Loucy (cell line): ENCODE measurements at regions not wholly inside any gene's neighbourhood (a gene's known extent, or its start where the extent isn't known, plus 50 kb on each side); places are given as distances from the start of the nearest gene placed in this dataset.

Experiments
- EZH2phosphoT487 ChIP-seq: fragments of 200-600 bp; IDR thresholded peaks from 2 replicates; pipeline ENCODE4 v1.6.1; 2018; ENCODE audit warnings: antibody characterized with exemption, mild to moderate bottlenecking, moderate library complexity, borderline replicate concordance
- TF ChIP-seq, protein P1 (sequence below): fragments of 200-600 bp; sonication (generic); conservative IDR thresholded peaks from 2 replicates; pipeline ENCODE4 v1.5.1; 2014; ENCODE audit warnings: mild to moderate bottlenecking, antibody characterized with exemption, low read length

GRCh38 chr19:31539386-31539785 lies 190.2 kb upstream of the TSHZ3 start:
- TF ChIP-seq, protein P1, sequence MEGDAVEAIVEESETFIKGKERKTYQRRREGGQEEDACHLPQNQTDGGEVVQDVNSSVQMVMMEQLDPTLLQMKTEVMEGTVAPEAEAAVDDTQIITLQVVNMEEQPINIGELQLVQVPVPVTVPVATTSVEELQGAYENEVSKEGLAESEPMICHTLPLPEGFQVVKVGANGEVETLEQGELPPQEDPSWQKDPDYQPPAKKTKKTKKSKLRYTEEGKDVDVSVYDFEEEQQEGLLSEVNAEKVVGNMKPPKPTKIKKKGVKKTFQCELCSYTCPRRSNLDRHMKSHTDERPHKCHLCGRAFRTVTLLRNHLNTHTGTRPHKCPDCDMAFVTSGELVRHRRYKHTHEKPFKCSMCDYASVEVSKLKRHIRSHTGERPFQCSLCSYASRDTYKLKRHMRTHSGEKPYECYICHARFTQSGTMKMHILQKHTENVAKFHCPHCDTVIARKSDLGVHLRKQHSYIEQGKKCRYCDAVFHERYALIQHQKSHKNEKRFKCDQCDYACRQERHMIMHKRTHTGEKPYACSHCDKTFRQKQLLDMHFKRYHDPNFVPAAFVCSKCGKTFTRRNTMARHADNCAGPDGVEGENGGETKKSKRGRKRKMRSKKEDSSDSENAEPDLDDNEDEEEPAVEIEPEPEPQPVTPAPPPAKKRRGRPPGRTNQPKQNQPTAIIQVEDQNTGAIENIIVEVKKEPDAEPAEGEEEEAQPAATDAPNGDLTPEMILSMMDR = no peak
- TF ChIP-seq EZH2phosphoT487 = no peak
